HCT116 (cell line): ENCODE measurements at regions not wholly inside any gene's neighbourhood (a gene's known extent, or its start where the extent isn't known, plus 50 kb on each side); places are given as distances from the start of the nearest gene placed in this dataset.
A peak's percentile ranks its signal among the peaks of the same experiment; 100 is the strongest.

Source experiments
- CEBPB ChIP-seq: IDR thresholded peaks from 2 replicates; pipeline ENCODE4 v1.6.1; 2012; ENCODE audit warnings: low read depth
- ELF1 ChIP-seq: IDR thresholded peaks from 2 replicates; pipeline ENCODE4 v1.6.1; 2012; ENCODE audit warnings: low read depth, borderline replicate concordance
- EZH2 ChIP-seq: fragments of 200-600 bp; sonication (generic); IDR thresholded peaks from 2 replicates; pipeline ENCODE4 v1.6.1; 2017; ENCODE audit warnings: antibody characterized with exemption, mixed run types
- JUND ChIP-seq: IDR thresholded peaks from 2 replicates; pipeline ENCODE4 v1.6.1; 2012
- POLR2A ChIP-seq: IDR thresholded peaks from 2 replicates; pipeline ENCODE4 v1.7.0; 2011; ENCODE audit warnings: borderline replicate concordance; ENCODE audit not compliant: insufficient read depth, insufficient read length; ENCODE audit errors: extremely low read depth
- SIN3A ChIP-seq: IDR thresholded peaks from 2 replicates; pipeline ENCODE4 v1.6.1; 2012; ENCODE audit warnings: low read depth
- SRF ChIP-seq: IDR thresholded peaks from 2 replicates; pipeline ENCODE4 v1.6.1; 2012; ENCODE audit warnings: low read depth
- ZFX ChIP-seq: fragments of 450-650 bp; IDR thresholded peaks from 2 replicates; pipeline ENCODE4 v1.6.1; 2017
- ZNF274 ChIP-seq: fragments of 200-500 bp; sonication (Bioruptor generic); IDR thresholded peaks from 2 replicates; pipeline ENCODE4 v1.6.1; 2014; ENCODE audit warnings: mild to moderate bottlenecking, low read depth, low read length, inconsistent platforms
- TF ChIP-seq, protein P1 (sequence below), 3 experiments: fragments of 200-600 bp in 1 of 3; sonication (generic) in 1 of 3; IDR thresholded peaks in 2 of 3; conservative IDR thresholded peaks in 1 of 3; 2 replicates each; pipeline ENCODE4 v1.5.1; 2012 to 2017; ENCODE audit warnings: low read depth in 2 of 3, low read length in 2 of 3, antibody characterized with exemption in 1 of 3, borderline replicate concordance in 1 of 3, control low read depth in 1 of 3, mild to moderate bottlenecking in 1 of 3, mixed read lengths in 1 of 3, mixed run types in 1 of 3, moderate library complexity in 1 of 3; ENCODE audit not compliant: insufficient read depth in 1 of 3
- TF ChIP-seq, protein P2 (sequence below): IDR thresholded peaks from 2 replicates; pipeline ENCODE4 v1.6.1; 2012; ENCODE audit warnings: low read depth

DNA sequence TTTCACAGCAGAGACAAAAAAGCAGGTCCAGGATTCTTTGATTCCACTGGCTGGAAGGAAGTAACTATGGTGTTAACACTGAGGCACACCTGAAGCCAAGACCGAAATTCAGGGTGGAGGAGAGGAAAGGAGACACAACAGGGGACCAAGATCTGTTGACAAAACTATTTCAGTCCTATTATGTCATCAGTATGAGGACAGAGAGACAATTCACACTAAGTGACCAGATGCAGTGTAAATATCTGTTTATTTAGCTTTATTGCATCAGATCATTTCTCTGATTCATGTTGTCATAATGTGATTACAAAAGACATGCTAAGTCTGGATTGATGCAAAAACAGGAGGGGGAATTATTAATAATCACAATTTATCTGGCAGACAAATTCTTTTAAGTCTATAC is 118.8 kb downstream of the SIPA1L2 start:
- TF ChIP-seq, protein P1, sequence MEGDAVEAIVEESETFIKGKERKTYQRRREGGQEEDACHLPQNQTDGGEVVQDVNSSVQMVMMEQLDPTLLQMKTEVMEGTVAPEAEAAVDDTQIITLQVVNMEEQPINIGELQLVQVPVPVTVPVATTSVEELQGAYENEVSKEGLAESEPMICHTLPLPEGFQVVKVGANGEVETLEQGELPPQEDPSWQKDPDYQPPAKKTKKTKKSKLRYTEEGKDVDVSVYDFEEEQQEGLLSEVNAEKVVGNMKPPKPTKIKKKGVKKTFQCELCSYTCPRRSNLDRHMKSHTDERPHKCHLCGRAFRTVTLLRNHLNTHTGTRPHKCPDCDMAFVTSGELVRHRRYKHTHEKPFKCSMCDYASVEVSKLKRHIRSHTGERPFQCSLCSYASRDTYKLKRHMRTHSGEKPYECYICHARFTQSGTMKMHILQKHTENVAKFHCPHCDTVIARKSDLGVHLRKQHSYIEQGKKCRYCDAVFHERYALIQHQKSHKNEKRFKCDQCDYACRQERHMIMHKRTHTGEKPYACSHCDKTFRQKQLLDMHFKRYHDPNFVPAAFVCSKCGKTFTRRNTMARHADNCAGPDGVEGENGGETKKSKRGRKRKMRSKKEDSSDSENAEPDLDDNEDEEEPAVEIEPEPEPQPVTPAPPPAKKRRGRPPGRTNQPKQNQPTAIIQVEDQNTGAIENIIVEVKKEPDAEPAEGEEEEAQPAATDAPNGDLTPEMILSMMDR (IDR thresholded peaks at IDR 0.05 in 2 of 3, conservative IDR thresholded peaks at IDR 0.05 in 1 of 3; ENCODE audit: borderline replicate concordance in 1 of 3, insufficient read depth in 1 of 3, low read depth in 2 of 3, low read length in 2 of 3) = no peak
- TF ChIP-seq, protein P2, sequence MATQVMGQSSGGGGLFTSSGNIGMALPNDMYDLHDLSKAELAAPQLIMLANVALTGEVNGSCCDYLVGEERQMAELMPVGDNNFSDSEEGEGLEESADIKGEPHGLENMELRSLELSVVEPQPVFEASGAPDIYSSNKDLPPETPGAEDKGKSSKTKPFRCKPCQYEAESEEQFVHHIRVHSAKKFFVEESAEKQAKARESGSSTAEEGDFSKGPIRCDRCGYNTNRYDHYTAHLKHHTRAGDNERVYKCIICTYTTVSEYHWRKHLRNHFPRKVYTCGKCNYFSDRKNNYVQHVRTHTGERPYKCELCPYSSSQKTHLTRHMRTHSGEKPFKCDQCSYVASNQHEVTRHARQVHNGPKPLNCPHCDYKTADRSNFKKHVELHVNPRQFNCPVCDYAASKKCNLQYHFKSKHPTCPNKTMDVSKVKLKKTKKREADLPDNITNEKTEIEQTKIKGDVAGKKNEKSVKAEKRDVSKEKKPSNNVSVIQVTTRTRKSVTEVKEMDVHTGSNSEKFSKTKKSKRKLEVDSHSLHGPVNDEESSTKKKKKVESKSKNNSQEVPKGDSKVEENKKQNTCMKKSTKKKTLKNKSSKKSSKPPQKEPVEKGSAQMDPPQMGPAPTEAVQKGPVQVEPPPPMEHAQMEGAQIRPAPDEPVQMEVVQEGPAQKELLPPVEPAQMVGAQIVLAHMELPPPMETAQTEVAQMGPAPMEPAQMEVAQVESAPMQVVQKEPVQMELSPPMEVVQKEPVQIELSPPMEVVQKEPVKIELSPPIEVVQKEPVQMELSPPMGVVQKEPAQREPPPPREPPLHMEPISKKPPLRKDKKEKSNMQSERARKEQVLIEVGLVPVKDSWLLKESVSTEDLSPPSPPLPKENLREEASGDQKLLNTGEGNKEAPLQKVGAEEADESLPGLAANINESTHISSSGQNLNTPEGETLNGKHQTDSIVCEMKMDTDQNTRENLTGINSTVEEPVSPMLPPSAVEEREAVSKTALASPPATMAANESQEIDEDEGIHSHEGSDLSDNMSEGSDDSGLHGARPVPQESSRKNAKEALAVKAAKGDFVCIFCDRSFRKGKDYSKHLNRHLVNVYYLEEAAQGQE = no peak
- no peak for TF ChIP-seq POLR2A
- no peak for TF ChIP-seq ZFX
- TF ChIP-seq EZH2 = no peak
- TF ChIP-seq ZNF274 = no peak
- no peak for TF ChIP-seq SIN3A
- no peak for TF ChIP-seq SRF
- peak; percentile 59 for TF ChIP-seq CEBPB
- TF ChIP-seq ELF1 = no peak
- TF ChIP-seq JUND = no peak
